Endometrial microvascular endothelial cells (primary cell): ENCODE measurements at regions not wholly inside any gene's neighbourhood (a gene's known extent, or its start where the extent isn't known, plus 50 kb on each side); places are given as distances from the start of the nearest gene placed in this dataset.
"Not testable (repeated sequence)": the region's sequence is repeated elsewhere in the genome, so short reads cannot be mapped to it uniquely, and the experiment has no call there.

Experiments
- in situ Hi-C: cut with HindIII; loops from 2 replicates; pipeline ENCODE4 v1.10.0; 2017; ENCODE audit warnings: low sequenced_read_pairs, low pct_unique_long_range_greater_than_20kb; ENCODE audit errors: inconsistent ontology term

DNA sequence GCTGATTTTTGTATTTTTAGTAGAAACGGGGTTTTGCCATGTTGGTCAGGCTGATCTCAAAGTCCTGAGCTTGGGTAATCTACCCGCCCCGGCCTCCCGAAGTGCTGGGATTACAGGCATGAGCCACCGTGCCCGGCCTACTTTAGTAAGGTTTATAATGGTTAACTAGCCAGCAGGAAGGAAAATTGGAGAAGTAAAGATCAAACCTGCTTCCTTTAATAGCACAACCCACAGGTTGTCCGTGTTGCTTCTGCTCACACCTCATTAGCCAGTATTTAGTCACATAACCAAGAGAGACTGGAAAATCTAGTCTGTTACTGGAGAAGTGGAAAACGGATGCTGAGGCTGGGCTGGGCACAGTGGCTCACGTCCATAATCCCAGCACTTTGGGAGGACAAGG lies 51.9 kb upstream of the TBL1XR1 start:
- in situ Hi-C loops: no loop called here

DNA sequence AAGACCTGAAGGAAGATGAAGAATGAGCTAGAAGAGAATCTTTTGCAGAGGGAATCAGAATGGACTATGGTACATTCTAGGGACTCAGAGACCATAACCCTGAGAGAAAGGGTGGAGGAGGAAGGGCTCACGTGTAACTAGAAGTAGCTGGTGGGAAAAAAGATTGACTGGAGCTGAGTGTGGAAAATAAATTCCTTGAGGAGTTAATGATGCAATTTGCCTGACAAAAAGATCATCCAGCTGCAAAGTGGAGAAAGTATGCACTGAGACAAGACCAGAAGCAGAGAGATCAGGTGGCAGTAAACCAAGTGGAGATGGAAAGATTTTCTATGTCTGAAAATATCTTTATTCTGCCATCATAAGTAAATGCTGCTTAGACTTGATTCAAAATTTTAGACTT lies 52.9 kb upstream of the TBL1XR1 start:
- in situ Hi-C loops: no loop called here

DNA sequence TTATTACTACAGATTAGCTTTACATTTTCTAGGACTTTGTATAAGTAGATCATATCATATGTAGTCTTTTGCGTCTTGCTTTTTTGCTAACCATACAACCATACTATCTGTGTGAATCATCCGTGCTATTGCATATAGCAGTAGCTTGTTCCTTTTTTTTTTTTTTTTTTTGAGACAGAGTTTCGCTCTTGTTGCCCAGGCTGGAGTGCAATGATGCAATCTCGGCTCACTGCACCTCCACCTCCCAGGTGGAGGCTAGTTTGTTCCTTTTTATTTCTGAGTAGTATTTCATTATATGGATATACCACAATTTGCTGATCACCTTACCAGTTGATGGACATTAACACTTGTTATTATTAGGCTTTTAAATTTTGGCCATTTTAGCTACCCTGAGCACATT lies 54.5 kb upstream of the TBL1XR1 start:
- in situ Hi-C loops: no loop called here

DNA sequence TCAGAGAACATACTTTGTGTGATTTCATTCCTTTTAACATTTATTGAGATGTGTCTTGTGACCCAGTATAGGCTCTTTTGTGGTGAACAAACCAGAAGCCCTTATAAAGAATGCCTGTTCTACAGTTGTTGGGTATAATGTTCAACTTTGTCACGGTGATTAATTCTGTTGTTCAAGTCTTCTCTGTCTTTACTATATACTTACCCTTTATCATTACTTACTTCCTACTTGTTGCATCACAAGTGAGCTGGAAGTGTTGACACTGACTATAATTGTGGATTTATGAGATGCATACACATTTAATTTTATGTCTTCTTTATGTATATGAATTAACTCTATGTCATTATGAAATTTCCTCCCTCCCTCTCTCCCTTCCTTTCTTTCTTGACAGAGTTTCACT lies 59.7 kb upstream of the TBL1XR1 start:
- in situ Hi-C loops: no loop called here

DNA sequence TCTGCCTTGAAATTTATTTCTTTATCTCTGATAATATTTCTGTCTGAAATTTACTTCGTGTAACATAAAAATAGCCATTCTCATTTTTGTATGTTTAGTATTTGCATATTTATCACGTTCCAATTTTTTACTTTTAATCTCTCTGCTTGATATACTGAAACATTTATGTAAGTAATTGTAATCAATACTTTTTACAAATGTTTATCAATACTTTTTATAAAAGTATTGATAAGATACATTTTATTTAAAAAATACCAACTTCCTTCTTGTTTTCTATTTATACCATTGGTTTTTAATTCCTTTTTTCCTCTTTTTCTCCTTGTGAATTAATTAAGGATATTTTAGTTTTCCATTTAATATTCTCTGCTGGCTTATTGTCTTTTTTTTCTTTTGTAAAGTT lies 60.3 kb upstream of the TBL1XR1 start:
- in situ Hi-C loops: no loop called here

DNA sequence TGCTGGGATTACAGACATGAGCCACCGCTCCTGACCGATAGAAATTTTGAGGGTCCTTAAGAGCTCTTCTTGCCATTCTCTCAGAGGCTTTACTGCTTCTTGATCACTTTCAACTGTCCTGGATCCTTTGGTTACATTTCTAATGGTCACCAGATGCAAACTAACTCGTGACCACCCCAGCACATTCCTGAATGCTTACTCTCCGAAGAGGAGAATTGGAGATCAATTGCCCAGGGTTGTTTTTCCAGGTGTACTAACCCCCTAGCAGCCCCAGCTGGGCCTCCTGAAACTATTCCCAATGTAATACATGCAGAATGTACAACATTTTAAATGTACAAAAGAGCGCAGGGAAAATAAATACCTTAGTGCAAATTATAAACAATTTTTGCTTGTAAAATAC lies 65.1 kb upstream of the TBL1XR1 start:
- in situ Hi-C loops: no loop called here

DNA sequence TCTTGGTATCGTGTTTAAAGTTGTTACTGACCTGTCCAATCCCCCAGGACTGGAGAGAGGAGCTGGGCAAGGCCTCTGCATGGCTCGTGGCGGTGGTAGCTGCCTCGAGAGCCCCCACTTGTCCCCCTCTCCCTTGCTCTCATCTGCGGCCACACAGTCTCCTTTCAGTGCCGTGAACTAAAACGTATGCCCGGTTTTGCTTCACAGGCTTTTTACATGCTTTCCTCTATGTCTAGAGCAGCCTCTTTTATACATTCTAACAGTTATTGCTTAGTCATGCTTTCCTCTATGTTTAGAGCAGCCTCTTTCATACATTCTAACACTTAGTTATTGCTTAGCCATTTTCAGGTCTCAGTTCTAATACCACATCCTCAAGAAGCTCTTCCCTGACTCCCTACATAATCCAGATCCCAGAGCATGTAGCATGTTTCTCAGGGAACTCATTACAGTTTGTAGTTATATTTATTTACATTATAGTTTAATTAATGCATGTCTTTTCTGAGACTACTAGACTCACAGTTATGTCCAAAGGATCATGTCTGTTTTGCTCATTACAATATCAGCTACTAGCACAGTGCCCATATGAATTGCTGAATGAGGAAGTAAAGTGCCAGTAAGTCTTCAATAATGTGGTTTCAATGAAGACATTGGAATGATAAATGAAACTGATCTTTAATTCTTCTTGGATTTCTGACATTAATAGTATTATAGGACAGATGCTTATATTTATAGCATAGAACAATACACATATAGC lies 66.5 kb upstream of the TBL1XR1 start:
- in situ Hi-C loops: no loop called here

DNA sequence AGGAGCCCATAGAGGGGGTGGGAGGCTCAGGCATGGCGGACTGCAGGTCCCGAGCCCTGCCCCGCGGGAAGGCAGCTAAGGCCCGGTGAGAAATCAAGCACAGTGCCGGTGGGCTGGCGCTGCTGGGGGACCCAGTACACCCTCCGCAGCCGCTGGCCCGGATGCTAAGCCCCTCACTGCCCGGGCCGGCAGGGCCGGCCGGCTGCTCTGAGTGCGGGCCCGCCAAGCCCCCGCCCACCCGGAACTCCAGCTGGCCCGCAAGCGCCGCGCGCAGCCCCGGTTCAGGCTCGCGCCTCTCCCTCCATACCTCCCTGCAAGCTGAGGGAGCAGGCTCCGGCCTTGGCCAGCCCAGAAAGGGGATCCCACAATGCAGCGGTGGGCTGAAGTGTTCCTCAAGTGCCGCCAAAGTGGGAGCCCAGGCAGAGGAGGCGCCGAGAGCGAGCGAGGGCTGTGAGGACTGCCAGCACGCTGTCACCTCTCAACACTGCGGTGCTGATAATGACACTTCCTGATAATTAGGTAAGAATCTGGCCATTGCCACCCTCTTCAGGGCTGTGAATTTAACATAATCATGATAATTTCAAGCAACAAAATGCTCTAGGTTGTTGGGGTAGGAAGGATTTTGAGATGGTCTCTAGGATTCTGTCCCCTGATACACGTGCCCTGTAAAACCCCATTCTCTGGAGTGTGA lies 74.7 kb upstream of the TBL1XR1 start:
- in situ Hi-C loops: not testable (repeated sequence)

DNA sequence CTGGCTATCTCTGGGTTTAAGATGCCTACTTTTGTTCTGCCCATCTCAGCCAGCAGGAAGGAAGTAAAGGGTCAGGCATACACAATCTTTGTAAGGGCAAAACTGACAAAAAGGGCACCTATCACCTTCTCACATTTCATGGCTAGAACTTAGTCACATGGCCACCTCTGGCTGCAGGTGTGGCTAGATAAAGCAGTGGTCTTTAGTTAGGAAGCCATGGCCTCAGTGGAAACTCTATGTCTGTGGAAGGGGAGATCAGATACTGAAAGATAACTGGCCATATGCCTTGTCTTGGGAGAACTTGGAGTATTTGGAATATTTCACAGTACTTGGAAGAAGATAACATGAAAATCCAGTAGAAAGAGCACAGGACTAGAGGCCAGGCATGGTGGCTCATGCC lies 80.7 kb upstream of the TBL1XR1 start:
- in situ Hi-C loops: no loop called here

DNA sequence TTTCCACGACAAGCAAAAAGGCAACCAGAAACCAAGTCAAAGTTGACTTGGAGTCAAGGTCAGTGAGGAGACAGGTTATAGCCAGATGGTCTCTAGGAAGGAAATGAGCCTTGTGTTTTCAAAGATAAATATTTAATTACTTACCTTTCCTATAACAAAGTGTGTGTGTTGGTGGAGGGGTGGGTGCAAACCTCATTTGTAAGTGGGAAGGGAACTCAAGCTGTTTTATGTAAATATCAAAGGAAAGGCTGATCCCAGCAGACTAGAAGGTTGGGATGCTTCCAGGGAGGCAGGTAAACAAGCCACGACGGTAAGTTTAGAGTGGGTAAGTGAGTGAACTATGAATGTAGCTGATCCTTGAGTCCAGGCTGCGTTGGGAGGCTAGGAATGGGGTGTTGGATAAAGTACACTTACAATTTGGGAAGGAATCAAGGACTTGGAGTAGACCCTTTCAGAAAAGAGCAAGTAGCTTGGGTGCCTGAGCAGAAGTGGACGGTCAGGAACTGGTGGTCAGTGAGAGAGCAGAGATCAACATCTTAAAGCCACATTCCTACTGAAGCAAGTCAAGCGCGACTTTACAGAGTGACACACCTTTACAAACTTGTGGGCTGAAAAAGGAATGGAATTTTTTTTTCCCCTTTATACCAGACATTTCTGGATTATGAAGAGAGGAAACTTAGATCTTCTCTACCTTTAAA lies 82.0 kb upstream of the TBL1XR1 start:
- in situ Hi-C loops: no loop called here

DNA sequence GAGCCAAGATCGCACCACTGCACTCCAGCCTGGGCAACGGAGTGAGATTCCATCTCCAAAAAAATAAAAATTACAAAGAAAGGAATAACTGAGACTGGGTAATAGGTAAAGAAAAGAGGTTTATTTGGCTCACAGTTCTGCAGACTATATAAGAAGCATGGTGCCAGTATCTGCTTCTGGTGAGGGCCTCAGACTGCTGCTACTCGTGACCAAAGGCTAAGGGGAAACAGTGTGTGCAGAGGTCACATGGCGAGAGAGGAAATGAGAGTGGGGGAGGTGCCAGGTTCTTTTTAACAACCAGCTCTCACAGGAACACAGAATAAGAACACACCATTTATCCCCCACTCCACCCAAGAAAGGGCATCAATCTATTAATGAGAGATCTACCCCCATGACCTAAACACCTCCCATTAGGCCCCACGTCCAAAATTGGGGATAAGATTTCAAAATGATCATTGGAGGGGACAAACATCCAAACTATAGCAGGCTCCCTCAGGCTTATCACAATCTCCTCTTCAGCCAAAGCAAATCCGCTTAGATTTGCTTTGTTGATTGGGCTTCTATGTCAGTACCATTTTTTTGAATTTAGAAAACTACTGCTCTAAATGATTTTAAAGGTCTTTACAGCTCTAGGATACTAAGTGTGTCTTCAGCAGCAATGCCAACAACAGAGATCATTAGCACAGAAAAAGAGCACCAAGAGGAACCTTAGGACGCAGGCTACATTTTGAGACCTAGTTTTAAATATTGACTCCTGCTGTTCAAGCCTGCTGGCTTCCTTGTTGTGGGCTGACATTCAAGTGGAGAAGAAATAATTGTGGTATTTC lies 84.2 kb upstream of the TBL1XR1 start:
- in situ Hi-C loops: no loop called here

DNA sequence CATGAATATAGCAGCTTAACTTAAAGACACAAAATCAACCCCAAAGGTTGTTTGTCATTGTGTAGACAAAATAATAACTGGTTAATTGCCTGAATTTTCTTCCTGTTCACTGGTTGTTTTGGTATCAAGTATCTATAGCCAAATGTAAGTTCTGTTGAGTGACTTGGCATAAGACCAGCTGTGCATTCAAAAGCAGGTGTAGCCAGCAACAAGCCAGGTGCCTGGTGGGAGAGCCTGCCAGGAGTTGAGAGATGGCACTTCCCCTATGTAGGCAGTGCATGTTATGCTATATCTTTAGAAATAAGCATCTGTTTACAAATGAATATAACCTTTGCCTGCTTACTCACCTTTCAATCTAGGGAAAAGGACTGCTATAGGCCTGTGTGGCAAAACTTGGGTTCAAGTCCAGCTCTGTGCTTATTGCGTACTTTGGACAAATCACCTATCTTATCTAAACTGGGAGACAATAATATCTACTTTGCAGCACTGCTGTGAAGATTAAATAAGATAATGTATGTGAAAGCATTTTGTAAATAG lies 84.9 kb upstream of the TBL1XR1 start:
- in situ Hi-C loops: no loop called here

DNA sequence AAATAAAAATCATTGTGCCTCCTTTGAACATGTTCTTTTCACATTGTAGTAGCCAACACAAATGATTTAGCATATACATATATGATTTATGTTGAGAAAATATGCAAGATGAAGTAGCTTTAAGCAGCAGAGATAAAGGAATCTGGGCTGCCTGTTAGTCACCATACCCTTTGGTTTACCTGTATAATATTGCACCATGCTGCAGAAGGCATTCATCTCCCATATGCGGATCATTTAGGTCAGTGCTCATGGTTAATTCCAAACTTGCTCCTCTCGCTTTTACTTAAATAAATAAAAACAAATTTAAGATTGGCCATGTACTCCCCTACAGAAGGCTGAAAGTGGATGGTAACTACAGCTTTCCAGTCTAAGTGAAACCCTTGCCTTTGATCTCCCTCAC lies 86.7 kb upstream of the TBL1XR1 start:
- in situ Hi-C loops: no loop called here

DNA sequence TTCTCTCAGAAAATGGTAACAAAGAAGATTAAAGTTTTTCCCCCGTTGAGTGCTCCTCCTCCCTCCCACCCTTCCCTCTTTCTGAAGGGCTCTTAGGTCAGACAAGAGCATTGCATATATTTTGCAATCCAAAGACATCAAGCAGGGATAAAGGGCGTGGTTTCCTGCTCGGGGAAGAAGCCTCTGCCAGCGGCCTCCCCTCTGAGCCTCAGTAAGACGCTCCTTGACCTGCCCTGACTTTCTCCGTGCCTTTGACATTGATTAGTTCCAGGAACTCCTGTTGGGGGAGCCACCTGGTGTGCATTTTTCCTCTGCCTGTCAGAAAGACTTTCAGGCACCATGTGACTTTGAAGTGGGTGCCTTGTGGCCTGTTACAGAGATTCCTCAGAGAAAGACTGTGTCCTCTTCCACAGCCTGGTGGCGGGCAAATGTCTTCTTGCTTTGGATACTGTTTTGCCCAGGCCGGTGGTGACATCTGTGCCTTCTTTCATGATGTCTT lies 87.2 kb upstream of the TBL1XR1 start:
- in situ Hi-C loops: no loop called here

DNA sequence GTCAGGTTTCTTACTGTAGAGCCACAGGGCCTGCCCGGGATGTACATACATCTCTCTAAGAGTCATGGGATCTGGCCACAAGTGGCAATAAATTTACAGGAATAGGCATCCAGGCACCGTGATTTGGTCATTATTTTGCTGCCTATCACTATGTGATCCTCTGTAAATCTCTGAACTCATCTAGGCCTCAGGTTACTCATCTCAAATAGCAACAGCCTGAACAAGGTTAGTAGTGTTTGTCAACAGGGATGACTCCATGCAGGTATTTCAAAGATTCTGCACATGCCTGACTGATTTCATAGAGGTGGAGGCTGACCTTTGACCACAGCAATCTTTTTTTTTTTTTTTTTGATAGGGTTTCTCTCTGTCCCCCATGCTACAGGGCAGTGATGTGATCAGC lies 88.8 kb upstream of the TBL1XR1 start:
- in situ Hi-C loops: no loop called here

DNA sequence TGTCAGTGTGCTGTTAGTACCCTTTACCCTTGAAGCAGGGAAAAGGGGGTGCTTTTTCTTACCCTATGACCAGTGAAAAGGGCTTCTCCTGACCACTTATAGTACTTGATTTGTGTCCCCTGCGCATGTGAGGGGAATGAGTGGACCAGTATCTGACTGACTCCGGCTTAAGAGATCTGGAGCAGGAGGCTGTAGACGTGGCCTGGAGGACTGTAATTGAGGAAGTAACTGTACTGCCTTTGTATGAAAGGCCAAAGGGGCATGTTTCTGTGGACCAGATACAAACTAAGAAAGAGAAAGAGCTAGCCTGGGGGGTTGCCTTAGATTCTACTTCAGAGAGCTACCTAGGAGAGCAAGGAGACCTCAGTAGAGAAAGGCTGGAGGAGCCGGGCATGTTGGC lies 89.9 kb upstream of the TBL1XR1 start:
- in situ Hi-C loops: no loop called here

DNA sequence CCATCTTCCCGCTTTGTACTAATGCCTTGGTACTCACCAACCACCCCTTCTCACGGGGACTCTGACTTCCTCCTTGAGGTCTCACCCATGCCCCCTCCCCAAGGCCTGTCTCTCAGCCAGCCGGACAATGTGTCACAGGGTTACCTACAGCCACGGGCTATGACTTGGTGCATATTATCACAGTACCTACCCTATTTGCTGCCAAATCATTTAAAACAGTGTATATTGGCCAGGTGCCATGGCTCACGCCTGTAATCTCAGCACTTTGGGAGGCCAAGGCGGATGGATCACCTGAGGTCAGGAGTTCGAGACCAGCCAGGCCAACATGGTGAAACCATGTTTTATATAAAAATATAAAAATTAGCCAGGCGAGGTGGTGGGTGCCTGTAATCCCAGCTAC lies 93.4 kb upstream of the TBL1XR1 start:
- in situ Hi-C loops: no loop called here

DNA sequence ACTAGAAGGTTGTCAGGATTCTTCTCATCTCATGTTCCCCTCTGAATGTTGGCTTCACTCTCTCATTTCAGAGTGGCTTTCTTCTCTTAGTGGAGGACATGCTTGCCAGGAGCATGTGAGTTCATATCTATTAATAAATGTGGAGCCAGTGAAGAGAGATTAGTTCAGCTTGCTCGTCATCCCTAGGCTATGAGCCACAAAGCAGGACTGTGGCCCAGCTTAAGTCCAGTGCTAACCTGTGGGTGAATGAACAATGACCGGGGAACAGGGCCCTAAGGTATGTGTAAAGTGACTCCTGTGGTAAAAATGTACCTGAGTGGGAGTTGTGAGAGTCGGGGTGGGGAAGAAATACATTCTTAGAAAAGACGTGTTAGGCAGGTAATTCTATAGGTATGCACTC lies 96.9 kb upstream of the TBL1XR1 start:
- in situ Hi-C loops: no loop called here

DNA sequence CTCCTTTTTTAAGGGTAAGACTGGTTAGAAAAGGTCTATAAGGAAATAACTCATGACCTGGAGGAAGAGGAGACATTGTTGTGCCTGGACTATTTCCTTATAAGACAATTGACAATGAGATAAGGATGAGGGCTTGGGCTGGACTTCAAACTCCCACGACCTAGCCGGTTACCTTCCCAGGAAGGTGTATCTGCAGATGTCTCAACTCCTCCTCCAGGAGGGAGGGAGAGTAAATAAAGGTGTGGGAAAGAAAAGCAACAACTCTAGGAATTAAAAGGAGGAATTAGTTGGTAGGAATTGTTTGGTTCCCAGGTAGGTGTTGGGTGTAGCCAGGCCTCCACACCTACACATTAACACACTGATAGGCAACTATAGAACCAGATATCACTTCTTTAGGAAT lies 97.8 kb upstream of the TBL1XR1 start:
- in situ Hi-C loops: no loop called here
